Astrocyte (in vitro differentiated cells and primary cell): ENCODE measurements at regions not wholly inside any gene's neighbourhood (a gene's known extent, or its start where the extent isn't known, plus 50 kb on each side); places are given as distances from the start of the nearest gene placed in this dataset.

ENCODE experiments used
- DNase-seq: peaks from one replicate; pipeline ENCODE4 v3.0.0-alpha.2; 2010; ENCODE audit warnings: low read depth
- FAIRE-seq: peaks from 2 replicates; lab custom pipeline; 2011; peaks lifted over from hg19 to GRCh38; lab: Jason Lieb, UNC
- H2AFZ ChIP-seq: 2 replicates; pipeline ENCODE4 v1.6.0; 2012; ENCODE audit warnings: low read depth, low read length, inconsistent platforms
- H3K27ac ChIP-seq: 2 replicates; pipeline ENCODE4 v1.5.1; 2011; ENCODE audit warnings: low read depth, low read length, inconsistent platforms
- H3K27me3 ChIP-seq: 2 replicates; pipeline ENCODE4 v1.6.0; 2011; ENCODE audit warnings: low read length, inconsistent platforms; ENCODE audit not compliant: insufficient read depth
- H3K36me3 ChIP-seq: 2 replicates; pipeline ENCODE4 v1.5.1; 2011; ENCODE audit warnings: low read length, inconsistent platforms; ENCODE audit not compliant: insufficient read depth
- H3K4me1 ChIP-seq: 2 replicates; pipeline ENCODE4 v1.5.1; 2011; ENCODE audit warnings: low read length, inconsistent platforms; ENCODE audit not compliant: insufficient read depth
- H3K4me2 ChIP-seq: 2 replicates; pipeline ENCODE4 v1.6.0; 2012; ENCODE audit warnings: low read length, inconsistent platforms
- H3K4me3 ChIP-seq: 2 replicates; pipeline ENCODE4 v1.5.1; 2011; ENCODE audit warnings: low read depth, mild to moderate bottlenecking, low read length, inconsistent platforms; ENCODE audit not compliant: insufficient read depth
- H3K79me2 ChIP-seq: 2 replicates; pipeline ENCODE4 v1.6.0; 2012; ENCODE audit warnings: mild to moderate bottlenecking, low read length, inconsistent platforms; ENCODE audit not compliant: insufficient read depth
- H3K9ac ChIP-seq: 2 replicates; pipeline ENCODE4 v1.6.0; 2012; ENCODE audit warnings: mild to moderate bottlenecking, low read length, inconsistent platforms
- H3K9me3 ChIP-seq: 2 replicates; pipeline ENCODE4 v1.5.1; 2012; ENCODE audit warnings: low read depth, mild to moderate bottlenecking, low read length, inconsistent platforms; ENCODE audit not compliant: insufficient read depth
- H4K20me1 ChIP-seq: 2 replicates; pipeline ENCODE4 v1.6.0; 2012; ENCODE audit warnings: low read length, inconsistent platforms; ENCODE audit not compliant: insufficient read depth
- H3K27ac Mint-ChIP-seq: one replicate; pipeline ENCODE4 v1.8.0; 2021; ENCODE audit warnings: mild to moderate bottlenecking, mixed read lengths; ENCODE audit not compliant: unreplicated experiment
- H3K27me3 Mint-ChIP-seq: one replicate; pipeline ENCODE4 v1.8.0; 2021; ENCODE audit warnings: low read depth, mixed read lengths; ENCODE audit not compliant: unreplicated experiment
- H3K36me3 Mint-ChIP-seq: one replicate; pipeline ENCODE4 v1.8.0; 2021; ENCODE audit warnings: low read depth, mixed read lengths; ENCODE audit not compliant: unreplicated experiment
- H3K4me1 Mint-ChIP-seq: one replicate; pipeline ENCODE4 v1.8.0; 2021; ENCODE audit warnings: low read depth, mixed read lengths; ENCODE audit not compliant: unreplicated experiment
- H3K4me3 Mint-ChIP-seq: one replicate; pipeline ENCODE4 v1.8.0; 2021; ENCODE audit warnings: mild to moderate bottlenecking, moderate library complexity, mixed read lengths; ENCODE audit not compliant: unreplicated experiment
- H3K9me3 Mint-ChIP-seq: one replicate; pipeline ENCODE4 v1.8.0; 2021; ENCODE audit warnings: mild to moderate bottlenecking, mixed read lengths; ENCODE audit not compliant: unreplicated experiment
- EZH2 ChIP-seq: IDR thresholded peaks from 2 replicates; pipeline ENCODE4 v1.6.1; 2012; ENCODE audit warnings: mild to moderate bottlenecking, low read length, inconsistent platforms; ENCODE audit not compliant: insufficient read depth
- TF ChIP-seq, protein P1 (sequence below): IDR thresholded peaks from 2 replicates; pipeline ENCODE4 v1.5.1; 2011; ENCODE audit warnings: low read depth, mild to moderate bottlenecking, inconsistent platforms, low read length, moderate library complexity; ENCODE audit not compliant: insufficient read depth

DNA sequence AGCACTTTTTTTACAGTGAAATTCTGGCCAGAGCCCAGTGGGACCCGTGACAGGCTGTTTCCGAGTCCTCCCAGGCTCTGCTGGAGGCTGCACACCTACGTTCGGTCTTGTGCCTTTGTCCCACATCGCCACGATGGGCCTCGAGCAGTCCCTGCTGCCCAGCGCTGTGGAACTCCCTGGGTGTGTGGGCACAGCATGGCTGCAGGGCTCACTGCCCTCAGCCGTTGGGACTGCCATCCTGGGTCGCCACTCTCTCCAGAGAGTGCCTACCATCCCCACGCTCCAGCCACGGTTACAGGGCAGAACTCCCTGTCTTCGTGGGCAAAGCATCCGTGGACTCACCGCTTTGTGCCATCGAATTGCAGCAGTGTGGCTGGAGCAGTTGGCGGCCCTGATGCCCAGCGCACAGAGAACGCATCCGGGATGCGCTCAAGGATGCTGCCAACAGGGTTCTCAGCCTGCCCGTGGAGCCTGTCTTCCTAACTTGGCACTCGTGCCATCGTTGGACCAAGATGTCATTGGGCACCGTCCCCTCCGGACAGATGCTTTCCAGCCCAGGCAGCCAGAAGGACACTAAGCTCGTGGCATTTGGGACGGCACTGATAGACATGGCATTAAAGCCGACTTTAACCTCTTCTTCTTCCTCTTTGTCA lies 85.0 kb upstream of the ARHGEF7 start:
- no peak overlapping the region for H3K27ac ChIP-seq
- H3K27me3 Mint-ChIP-seq, result peaks cover 6% of the 10 kb centered on the region
- peaks cover 3% of the 10 kb centered on the region for H3K4me1 ChIP-seq
- H3K4me3 ChIP-seq, result no peak overlapping the region
- H3K4me2 ChIP-seq, result no peak overlapping the region
- H3K9ac ChIP-seq, result no peak overlapping the region
- no peak for FAIRE-seq
- no peaks in the 10 kb centered on the region for H3K79me2 ChIP-seq
- no peaks in the 10 kb centered on the region for H3K36me3 ChIP-seq
- no peak overlapping the region for H2AFZ ChIP-seq
- peaks cover 14% of the 10 kb centered on the region for H3K4me1 Mint-ChIP-seq
- peaks cover 3% of the 10 kb centered on the region for H3K36me3 Mint-ChIP-seq
- TF ChIP-seq, protein P1, sequence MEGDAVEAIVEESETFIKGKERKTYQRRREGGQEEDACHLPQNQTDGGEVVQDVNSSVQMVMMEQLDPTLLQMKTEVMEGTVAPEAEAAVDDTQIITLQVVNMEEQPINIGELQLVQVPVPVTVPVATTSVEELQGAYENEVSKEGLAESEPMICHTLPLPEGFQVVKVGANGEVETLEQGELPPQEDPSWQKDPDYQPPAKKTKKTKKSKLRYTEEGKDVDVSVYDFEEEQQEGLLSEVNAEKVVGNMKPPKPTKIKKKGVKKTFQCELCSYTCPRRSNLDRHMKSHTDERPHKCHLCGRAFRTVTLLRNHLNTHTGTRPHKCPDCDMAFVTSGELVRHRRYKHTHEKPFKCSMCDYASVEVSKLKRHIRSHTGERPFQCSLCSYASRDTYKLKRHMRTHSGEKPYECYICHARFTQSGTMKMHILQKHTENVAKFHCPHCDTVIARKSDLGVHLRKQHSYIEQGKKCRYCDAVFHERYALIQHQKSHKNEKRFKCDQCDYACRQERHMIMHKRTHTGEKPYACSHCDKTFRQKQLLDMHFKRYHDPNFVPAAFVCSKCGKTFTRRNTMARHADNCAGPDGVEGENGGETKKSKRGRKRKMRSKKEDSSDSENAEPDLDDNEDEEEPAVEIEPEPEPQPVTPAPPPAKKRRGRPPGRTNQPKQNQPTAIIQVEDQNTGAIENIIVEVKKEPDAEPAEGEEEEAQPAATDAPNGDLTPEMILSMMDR, result no peak
- no peak for TF ChIP-seq EZH2
- H3K9me3 ChIP-seq, result no peaks in the 10 kb centered on the region
- peaks cover 15% of the 10 kb centered on the region for H3K9me3 Mint-ChIP-seq
- H3K27ac Mint-ChIP-seq, result no peak overlapping the region
- H3K4me3 Mint-ChIP-seq, result no peak overlapping the region
- DNase-seq, result no peak
- H3K27me3 ChIP-seq, result no peaks in the 10 kb centered on the region
- H4K20me1 ChIP-seq, result no peaks in the 10 kb centered on the region

DNA sequence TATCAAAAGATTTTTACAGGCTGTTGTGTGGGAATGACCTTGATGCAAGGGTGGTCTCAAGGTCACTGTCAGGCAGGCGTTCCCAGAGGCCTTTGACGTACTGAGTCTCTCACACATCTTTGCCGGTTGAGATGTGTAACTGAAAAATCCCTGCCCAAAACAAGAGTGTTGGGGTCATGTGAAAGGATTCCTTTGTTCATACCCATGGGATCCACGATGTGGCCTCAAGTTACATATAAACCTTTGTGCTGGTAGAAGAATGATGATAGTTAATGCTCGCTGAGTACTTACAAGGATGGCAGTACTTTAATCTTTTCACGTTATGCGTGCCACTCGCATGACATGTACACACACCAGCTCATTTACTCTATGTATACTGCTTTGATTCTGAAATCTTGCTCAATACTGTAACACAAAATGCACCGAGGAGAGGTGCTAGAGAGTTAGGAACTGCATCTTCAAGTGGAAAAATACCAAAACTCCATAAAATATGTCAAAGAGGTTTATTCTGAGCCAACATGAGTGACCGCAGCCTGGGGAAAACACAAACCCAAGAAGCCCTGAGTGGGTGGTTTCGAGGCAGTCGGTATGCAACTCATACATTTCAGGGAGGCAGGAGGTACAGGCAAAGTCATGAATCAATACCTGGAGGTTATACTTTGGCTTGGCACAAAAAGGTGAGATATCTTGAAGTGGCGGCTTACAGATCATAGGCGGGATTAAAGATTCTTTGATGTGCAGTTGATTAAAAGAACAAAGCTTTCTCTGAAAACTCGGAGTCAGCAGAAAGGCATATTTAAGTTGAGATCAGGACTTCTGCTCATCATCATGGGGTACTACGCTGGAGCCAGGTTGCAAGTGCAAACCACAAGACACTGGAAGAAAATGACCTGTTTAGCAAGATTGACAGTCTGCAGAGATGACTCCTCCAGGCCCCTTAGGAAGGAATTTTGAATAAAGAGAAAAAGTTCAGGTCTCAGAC lies 87.4 kb upstream of the ARHGEF7 start:
- no peak overlapping the region for H3K4me3 ChIP-seq
- Mint-ChIP-seq H3K36me3 (peaks cover 3% of the 10 kb centered on the region), H3K9me3 (peaks cover 20% of the 10 kb centered on the region), H3K4me3 (no peak overlapping the region), H3K27ac (peak overlapping the region; percentile 4), H3K27me3 (peaks cover 6% of the 10 kb centered on the region), H3K4me1 (peaks cover 14% of the 10 kb centered on the region)
- FAIRE-seq (no peak), DNase-seq (no peak)
- no peak overlapping the region for H2AFZ ChIP-seq
- no peaks in the 10 kb centered on the region for H3K9me3 ChIP-seq
- H3K4me1 ChIP-seq, result peaks cover 3% of the 10 kb centered on the region
- H4K20me1 ChIP-seq, result no peaks in the 10 kb centered on the region
- no peaks in the 10 kb centered on the region for H3K27me3 ChIP-seq
- TF ChIP-seq EZH2, result no peak
- TF ChIP-seq, protein P1, result no peak
- H3K79me2 ChIP-seq, result no peaks in the 10 kb centered on the region
- H3K9ac ChIP-seq, result no peak overlapping the region
- H3K36me3 ChIP-seq, result no peaks in the 10 kb centered on the region
- no peak overlapping the region for H3K27ac ChIP-seq
- no peak overlapping the region for H3K4me2 ChIP-seq
